ENCODE measurements at regions not wholly inside any gene's neighbourhood (a gene's known extent, or its start where the extent isn't known, plus 50 kb on each side); places are given as distances from the start of the nearest gene placed in this dataset.
"Not testable (repeated sequence)": the region's sequence is repeated elsewhere in the genome, so short reads cannot be mapped to it uniquely, and the experiment has no call there.

DNA sequence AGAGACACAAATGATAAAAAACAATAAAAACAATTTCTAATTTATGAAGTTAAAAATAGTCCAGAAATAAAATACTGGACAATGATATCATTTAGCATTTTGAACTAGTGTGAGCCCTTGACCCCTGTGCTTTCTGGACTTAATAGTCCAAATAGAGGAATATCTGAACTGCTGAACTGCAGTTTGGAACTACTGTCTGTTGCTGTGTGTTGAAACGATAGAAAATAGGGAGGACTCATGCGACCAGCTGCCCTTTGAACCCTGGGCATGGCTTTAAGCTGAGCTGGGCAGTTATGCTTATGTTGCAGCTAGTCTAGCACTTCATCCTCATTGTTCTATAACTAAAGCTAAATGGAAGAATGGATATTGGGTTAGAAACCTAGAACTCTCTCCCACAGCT, 99.5 kb downstream of the FMR1NB start:
- DNase-seq: no peak

- DNase-seq: no peak
Observed at GRCh38 chrX:148084611-148085010, 103.5 kb downstream of the FMR1NB start.

- DNase-seq: no peak
Observed at GRCh38 chrX:148120151-148120550, 139.0 kb downstream of the FMR1NB start.

DNA sequence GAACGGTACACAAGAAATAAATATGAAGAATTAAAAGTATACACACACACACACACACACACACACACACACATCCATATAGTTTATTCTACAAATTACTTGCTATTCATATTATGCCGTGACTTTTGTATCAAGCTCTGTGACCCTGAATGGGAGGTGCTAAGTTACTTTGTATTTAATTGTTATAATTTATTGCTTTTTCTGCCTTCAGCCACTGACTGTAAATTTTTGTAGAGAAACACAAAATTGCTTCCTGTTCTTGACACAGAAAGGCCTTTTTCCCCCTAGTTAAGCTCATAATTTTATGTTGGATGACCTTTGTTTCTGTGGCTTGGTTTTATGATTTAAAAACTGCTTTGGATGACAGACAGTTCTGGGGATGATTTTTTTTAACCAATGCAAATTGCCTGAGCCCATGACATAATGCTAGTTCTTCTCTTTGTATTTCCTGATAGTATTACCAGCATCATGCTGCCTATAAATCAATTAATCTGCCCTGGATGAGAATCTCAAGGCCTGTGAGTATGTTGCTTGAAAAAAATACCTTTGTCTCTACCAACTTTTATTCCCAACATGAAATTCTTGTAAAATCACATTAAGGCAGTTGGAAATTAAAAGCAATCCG, 140.0 kb downstream of the FMR1NB start:
- DNase-seq: no peak

GRCh38 chrX:148128872-148129505, 147.9 kb downstream of the FMR1NB start:
- DNase-seq: not testable (repeated sequence)

DNA sequence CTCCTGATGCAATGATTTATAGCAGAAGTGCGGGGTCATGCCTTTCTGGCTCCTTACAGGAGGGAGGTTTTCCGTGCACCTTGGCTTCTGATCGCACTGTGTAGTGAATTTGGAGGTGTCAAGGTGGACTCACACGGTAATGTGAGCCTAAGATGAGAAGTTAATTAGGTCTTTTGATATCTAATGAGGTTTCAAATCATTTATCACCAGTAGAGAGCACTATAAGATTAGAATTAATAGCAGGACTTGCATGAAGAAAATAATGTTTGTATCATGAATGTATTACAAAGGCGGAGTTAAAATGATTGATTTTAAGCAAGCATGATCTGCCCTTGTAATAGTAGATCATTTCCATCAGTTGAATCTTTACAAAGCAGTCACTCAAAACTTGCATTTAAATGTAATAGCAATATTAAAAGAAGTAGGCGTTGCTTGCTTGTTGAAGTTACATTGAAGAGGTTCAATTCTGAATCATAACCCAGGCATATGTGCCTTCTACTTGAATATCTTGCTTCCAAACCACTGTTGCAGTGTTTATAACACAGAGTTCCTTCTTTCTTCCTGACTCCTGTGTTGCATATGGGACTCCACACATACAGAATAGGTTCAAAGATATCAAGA, 152.1 kb downstream of the FMR1NB start:
- DNase-seq: peak in 1 of 2 donors; percentile 2

GRCh38 chrX:148134578-148134977, 153.4 kb downstream of the FMR1NB start:
- DNase-seq: no peak

DNA sequence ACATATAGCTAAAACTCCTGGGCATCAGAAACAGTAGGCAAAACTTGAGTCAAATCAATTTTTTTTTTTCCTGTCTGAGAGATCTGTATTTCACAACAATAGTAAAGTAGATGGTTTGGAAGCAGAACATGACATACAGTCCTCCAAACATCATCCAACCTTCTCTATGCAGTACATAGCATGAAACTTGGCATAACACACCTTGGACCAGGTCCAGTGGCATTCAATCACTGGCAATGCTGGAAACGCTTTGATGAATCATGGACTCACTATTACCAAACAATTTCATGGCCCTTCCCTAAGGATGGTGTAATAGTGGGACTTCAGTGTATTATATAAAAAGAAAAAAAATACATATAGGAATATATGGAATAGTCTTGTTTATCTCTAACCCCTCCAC, 154.6 kb downstream of the FMR1NB start:
- DNase-seq: no peak

- no peak for DNase-seq
Observed at GRCh38 chrX:148146121-148146520, 165.0 kb downstream of the FMR1NB start.

GRCh38 chrX:148156986-148157385, 175.8 kb downstream of the FMR1NB start:
- DNase-seq: no peak

- no peak for DNase-seq
Observed at GRCh38 chrX:148159796-148160195, 178.7 kb downstream of the FMR1NB start.

DNA sequence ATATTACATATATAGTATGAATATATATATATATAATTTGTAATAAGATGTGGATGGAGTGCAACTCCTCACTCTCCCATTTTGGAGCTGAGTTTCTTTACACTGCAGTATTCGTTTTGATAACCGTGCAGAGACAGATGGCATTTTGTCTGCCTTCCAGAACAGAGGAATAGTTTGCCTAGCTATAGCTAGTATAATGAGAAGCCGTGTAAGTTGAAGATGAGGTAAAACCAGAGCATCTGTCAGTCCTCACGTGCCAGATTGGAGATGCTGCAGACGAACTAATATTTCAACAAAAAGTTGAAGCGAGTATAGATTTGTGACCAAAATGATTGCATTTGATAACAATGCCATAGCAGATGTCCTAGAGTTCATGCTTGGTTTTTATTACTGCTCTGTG, 180.6 kb downstream of the FMR1NB start:
- no peak for DNase-seq

GRCh38 chrX:148185631-148186030, 204.5 kb downstream of the FMR1NB start:
- DNase-seq: no peak

DNA sequence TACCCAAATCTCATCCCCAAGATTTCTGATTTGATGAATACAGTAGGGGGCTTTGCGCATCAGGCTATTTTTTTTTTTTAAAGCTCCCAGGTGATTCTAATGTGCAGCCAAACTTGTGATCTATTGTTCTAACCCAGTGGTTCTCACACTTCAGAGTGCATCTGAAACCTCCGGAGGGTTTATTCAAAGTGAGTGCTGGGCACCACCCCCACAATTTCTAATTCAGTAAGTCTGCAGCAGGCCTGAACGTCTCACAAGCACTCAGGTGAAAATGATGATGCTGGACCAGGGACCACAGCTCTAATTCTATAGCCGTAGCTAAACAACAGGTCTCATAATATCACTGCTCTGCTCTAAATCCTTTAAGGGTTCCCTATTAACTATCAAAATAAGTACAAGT, 211.4 kb downstream of the FMR1NB start:
- no peak for DNase-seq

DNA sequence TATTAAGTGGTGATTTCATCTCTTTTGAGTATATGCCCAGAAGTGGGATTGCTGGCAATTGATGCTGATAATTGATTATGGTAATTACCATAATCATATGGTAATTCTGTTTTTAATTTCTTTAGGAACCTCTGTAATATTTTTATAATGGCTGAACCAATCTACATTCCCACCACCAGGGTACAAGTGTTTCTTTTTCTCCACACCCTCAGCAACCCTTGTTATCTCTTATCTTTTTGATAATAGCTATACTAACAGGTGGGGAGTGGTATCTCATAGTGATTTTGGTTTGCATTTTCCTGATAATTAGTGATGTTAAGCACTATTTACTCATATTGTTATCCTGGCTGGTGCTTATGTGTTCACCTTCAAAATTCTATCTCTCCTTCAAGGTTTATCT, 212.6 kb downstream of the FMR1NB start:
- no peak for DNase-seq

DNA sequence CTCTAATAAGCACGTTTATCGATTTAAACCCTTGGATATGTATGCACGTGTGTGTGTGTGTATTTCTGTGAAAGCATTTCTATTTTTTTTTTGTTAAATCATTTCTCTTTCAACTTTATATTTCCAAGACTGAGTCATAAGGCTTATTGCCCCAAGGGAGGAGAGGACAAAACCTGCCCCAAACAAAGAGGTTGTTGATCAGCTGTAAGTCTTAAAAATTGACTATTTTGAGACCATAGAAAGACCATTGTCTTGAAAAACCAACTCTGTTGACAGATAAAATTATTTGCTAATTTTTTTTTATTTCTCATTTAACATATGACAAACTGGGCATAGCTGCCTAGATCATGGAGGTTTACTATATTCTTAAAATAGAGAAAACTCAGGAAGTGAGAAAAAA, 222.4 kb downstream of the FMR1NB start:
- no peak for DNase-seq

- DNase-seq: no peak
Observed at GRCh38 chrX:148204195-148204594, 223.1 kb downstream of the FMR1NB start.

- no peak for DNase-seq
Observed at GRCh38 chrX:148214786-148215185, 233.6 kb downstream of the FMR1NB start.

GRCh38 chrX:148215726-148216125, 234.6 kb downstream of the FMR1NB start:
- no peak for DNase-seq

- no peak for DNase-seq
Observed at GRCh38 chrX:148223361-148223760, 242.2 kb downstream of the FMR1NB start.

DNA sequence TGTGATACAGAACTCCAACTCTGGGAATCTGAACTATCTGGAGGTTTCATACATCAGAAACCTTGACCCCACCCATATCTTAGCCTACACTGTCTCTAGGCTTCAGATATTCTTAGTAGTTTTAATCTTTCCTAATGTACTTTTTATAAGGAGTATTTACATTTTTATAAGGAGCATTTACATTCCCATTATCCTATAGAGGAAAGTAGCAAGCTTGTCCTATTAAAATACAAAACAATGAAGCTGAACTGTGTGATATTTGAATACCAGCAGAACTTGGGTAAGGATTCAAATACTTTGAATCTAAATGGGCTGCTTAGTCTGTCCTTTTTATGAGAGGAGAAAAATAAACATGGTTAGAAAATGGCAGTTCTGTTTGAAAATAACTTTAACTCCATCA, 247.4 kb downstream of the FMR1NB start:
- no peak for DNase-seq

GRCh38 chrX:148229801-148230303, 248.7 kb downstream of the FMR1NB start:
- no peak for DNase-seq

DNA sequence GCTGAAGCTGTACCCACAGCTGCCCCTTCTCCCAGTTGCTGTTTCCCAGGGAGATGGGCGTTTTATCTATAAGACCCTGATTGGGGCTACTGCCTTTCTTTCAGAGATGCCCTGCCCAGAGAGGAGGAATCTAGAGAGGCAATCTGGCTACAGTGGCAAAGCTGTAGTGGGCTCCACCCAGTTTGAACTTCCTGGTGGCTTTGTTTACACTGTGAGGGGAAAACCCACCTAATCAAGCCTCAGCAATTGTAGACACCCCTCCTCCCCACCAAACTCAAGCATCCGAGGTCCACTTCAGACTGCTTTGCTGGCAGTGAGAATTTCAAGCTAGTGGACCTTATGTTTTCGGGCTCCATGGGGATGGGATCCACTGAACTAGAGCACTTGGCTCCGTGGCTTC, 240.4 kb upstream of the AFF2 start:
- no peak for DNase-seq

DNA sequence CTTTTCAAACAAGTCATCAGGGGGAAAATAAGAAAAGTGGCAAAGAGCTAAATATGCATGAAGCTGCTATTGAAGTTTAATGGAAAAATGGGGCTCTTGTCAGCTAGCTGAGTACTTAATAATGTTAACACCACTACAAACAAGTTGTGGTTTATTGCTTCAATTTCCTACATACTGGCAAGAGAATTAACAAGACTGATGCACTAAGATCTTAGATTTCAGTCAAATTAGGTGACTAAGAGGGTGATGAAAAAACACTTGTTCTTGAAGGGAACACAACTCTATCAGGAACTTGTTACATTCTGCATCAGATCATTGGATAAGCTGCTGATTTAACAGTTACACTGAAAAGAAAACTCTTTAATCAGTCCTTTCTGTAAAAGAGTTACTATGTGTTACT, 234.6 kb upstream of the AFF2 start:
- DNase-seq: no peak
